Gastroesophageal sphincter (tissue), 4 donors: ENCODE measurements at regions not wholly inside any gene's neighbourhood (a gene's known extent, or its start where the extent isn't known, plus 50 kb on each side); places are given as distances from the start of the nearest gene placed in this dataset.

Source experiments
- ATAC-seq: fragments of 150-250 bp; one replicate; pipeline ENCODE4 v1.9.1; 2016; ENCODE audit warnings: mild to moderate bottlenecking, moderate library complexity
- H3K27ac ChIP-seq, 4 donors: fragments of 200-600 bp; sonication (generic) in 3 of 4; 1 replicate in 3 of 4; 2 replicates in 1 of 4; pipeline ENCODE4 v1.5.1; 2016 to 2019
- H3K27me3 ChIP-seq: fragments of 200-600 bp; sonication (generic); one replicate; pipeline ENCODE4 v1.5.1; 2019
- H3K36me3 ChIP-seq, 2 donors: fragments of 200-600 bp; sonication (generic); one replicate each; pipeline ENCODE4 v1.5.1; 2019; ENCODE audit warnings: control low read depth in 1 of 2
- H3K4me1 ChIP-seq, 3 donors: fragments of 200-600 bp; sonication (generic); 1 replicate in 2 of 3; 2 replicates in 1 of 3; pipeline ENCODE4 v1.5.1; 2016 to 2019; ENCODE audit warnings: control low read depth in 2 of 3
- H3K4me3 ChIP-seq, 2 donors: fragments of 200-600 bp; sonication (generic); one replicate each; pipeline ENCODE4 v1.5.1; 2019; ENCODE audit warnings: mild to moderate bottlenecking in 1 of 2, moderate library complexity in 1 of 2
- H3K9me3 ChIP-seq, 3 donors: fragments of 200-600 bp; sonication (generic); one replicate each; pipeline ENCODE4 v1.5.1; 2017 to 2019; ENCODE audit warnings: control low read depth in 2 of 3
- EP300 ChIP-seq: sonication (generic); formaldehyde crosslinking; IDR thresholded peaks from one replicate; pipeline ENCODE4 v1.6.1; 2017; ENCODE audit warnings: antibody characterized with exemption, mild to moderate bottlenecking
- POLR2A ChIP-seq, 2 donors: fragments of 450-650 bp; IDR thresholded peaks; one replicate each; pipeline ENCODE4 v1.6.1; 2017; ENCODE audit warnings: antibody characterized with exemption in 2 of 2, mild to moderate bottlenecking in 2 of 2, moderate library complexity in 1 of 2
- POLR2AphosphoS5 ChIP-seq: sonication (generic); formaldehyde crosslinking; IDR thresholded peaks from one replicate; pipeline ENCODE4 v1.6.1; 2017; ENCODE audit warnings: antibody characterized with exemption
- WGBS, 2 donors: methylation state at CpG; one replicate each; pipeline ENCODE4 v1.1.5; 2018; ENCODE audit warnings: low coverage in 1 of 2; 5-methylcytosine and 5-hydroxymethylcytosine counted together
- TF ChIP-seq, protein P1 (sequence below), 4 experiments: fragments of 200-600 bp in 2 of 4; fragments of 450-650 bp in 2 of 4; sonication (generic) in 1 of 4; IDR thresholded peaks; one replicate each; pipeline ENCODE4 v1.5.1; 2017 to 2019; ENCODE audit warnings: antibody characterized with exemption in 4 of 4, mild to moderate bottlenecking in 2 of 4, moderate library complexity in 2 of 4

DNA sequence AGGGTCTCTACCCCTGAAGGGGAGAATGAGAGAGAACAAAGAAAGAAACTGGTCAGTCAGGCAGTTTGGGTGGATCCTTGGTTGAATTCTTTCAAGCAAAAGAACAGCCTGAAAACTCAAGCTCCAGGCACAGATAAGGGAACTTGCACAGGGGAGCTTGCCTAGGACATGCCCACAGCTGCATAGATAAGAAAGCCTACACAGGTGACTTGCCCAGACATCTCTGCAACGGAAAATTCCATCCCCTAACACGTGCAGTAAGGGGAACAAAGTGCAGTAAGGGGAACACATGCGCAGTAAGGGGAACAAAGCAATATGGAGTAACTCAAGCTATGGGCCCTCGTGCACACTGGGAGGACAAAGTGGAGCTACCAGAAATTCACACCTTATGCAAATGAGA lies 540.1 kb upstream of the MIS18BP1 start:
- no peak overlapping the region for H3K27ac ChIP-seq
- no peak overlapping the region for H3K4me3 ChIP-seq
- H3K27me3 ChIP-seq: no peaks in the 10 kb centered on the region
- no peak for ATAC-seq
- H3K36me3 ChIP-seq: no peaks in the 10 kb centered on the region
- H3K9me3 ChIP-seq: peaks cover 0 to 12% (median 0%) of the 10 kb centered on the region in 3 donors
- H3K4me1 ChIP-seq: no peaks in the 10 kb centered on the region
- WGBS, 2 donors: 89 to 92% methylated on average over 4 of the region's 4 CpGs
- no peak for TF ChIP-seq POLR2AphosphoS5
- TF ChIP-seq, protein P1, sequence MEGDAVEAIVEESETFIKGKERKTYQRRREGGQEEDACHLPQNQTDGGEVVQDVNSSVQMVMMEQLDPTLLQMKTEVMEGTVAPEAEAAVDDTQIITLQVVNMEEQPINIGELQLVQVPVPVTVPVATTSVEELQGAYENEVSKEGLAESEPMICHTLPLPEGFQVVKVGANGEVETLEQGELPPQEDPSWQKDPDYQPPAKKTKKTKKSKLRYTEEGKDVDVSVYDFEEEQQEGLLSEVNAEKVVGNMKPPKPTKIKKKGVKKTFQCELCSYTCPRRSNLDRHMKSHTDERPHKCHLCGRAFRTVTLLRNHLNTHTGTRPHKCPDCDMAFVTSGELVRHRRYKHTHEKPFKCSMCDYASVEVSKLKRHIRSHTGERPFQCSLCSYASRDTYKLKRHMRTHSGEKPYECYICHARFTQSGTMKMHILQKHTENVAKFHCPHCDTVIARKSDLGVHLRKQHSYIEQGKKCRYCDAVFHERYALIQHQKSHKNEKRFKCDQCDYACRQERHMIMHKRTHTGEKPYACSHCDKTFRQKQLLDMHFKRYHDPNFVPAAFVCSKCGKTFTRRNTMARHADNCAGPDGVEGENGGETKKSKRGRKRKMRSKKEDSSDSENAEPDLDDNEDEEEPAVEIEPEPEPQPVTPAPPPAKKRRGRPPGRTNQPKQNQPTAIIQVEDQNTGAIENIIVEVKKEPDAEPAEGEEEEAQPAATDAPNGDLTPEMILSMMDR (IDR thresholded peaks at IDR 0.05): no peak
- TF ChIP-seq EP300: no peak
- no peak for TF ChIP-seq POLR2A (IDR thresholded peaks at IDR 0.05)

DNA sequence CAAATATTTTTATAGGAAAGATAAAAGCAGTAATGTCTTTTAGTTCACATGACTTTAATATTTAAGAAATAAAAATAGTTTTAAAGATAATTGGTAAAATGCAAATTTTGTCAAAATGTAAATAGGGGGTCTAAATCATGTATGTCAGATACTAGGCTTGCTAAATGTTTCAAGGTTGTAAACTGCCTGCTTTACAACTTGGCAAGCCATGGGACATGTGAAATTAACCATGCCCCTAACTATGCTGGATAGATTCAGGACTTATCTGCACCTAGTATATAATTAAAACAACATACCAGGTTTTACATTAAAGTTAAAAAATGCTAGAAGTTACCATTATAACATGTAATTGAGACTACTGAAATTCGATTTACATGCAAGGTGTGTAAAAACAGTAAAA lies 537.3 kb upstream of the MIS18BP1 start:
- no peaks in the 10 kb centered on the region for H3K4me1 ChIP-seq
- ATAC-seq: no peak
- TF ChIP-seq EP300: no peak
- no peak for TF ChIP-seq POLR2A (IDR thresholded peaks at IDR 0.05)
- TF ChIP-seq, protein P1 (IDR thresholded peaks at IDR 0.05): no peak
- no peak for TF ChIP-seq POLR2AphosphoS5
- H3K9me3 ChIP-seq: peaks cover 0 to 26% (median 0%) of the 10 kb centered on the region in 3 donors
- 20 to 67% methylated on average over 1 of the region's 1 CpG for WGBS, 2 donors
- H3K4me3 ChIP-seq: no peak overlapping the region
- no peaks in the 10 kb centered on the region for H3K36me3 ChIP-seq
- no peaks in the 10 kb centered on the region for H3K27me3 ChIP-seq
- no peak overlapping the region for H3K27ac ChIP-seq

DNA sequence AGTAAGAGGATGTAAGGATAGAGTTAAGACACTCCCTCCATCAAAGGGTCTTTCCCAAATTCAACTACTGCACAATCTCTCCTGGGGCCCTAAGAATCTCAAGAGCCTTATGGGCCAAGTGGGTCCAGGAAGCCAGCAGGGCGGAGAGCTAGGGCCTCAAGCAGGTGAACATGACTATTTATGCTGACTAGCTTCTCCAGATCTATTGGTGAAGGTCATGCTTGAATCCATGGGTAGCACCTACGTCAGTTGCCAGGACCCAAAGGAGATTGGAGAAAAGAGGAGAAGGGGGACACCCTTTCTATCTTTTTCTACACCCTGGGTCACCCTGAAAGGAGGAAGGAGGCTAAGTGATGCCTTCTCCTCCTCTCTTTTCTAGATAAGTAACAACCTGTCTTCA lies 534.2 kb upstream of the MIS18BP1 start:
- 69 to 94% methylated on average over 2 of the region's 2 CpGs for WGBS, 2 donors
- no peaks in the 10 kb centered on the region for H3K36me3 ChIP-seq
- H3K4me3 ChIP-seq: no peak overlapping the region
- H3K4me1 ChIP-seq: no peaks in the 10 kb centered on the region
- no peak overlapping the region for H3K27ac ChIP-seq
- TF ChIP-seq EP300 (no peak), POLR2AphosphoS5 (no peak), POLR2A (IDR thresholded peaks at IDR 0.05) (no peak)
- TF ChIP-seq, protein P1 (IDR thresholded peaks at IDR 0.05): no peak
- peaks cover 0 to 38% (median 0%) of the 10 kb centered on the region in 3 donors for H3K9me3 ChIP-seq
- no peaks in the 10 kb centered on the region for H3K27me3 ChIP-seq
- no peak for ATAC-seq

DNA sequence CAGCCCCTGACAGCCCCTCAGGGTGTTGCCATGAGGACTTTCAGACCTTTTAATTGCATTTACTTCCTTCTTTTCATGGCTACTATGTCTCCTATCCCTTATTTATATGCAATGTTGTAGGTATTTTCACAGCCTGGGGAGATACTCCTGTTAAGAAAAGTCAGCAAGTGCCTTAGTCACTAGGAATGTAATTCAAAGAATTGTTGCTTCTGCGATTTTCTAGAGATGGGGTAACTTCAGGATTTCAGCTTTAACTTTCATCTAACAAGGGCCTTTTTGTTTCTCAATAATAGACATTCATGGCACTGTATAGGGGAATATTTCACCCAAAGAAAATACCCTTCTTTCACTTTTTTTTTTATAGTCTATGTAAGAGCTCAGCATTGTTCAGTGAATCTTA lies 533.3 kb upstream of the MIS18BP1 start:
- TF ChIP-seq POLR2A (IDR thresholded peaks at IDR 0.05): no peak
- no peak for TF ChIP-seq POLR2AphosphoS5
- TF ChIP-seq EP300: no peak
- TF ChIP-seq, protein P1 (IDR thresholded peaks at IDR 0.05): no peak

DNA sequence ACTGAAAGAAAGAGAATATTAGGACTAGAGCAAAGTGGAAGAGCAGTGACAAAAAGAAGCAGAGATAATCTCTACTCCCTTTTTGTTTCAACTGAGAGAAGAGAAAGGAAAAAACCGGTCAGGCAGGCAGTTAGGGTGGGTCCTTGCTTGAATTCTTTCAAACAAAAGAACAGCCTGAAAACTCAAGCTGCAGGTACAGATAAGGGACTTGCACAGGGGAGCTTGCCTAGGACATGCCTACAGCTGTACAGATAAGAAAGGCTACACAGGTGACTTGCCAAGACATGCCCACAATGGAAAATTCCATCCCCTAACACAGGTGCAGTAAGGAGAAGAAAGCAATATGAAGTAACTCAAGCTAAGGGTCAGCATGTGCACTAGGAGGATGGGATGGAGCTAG lies 532.2 kb upstream of the MIS18BP1 start:
- whole genome bisulfite sequencing, 2 donors: 86 to 100% methylated on average over 1 of the region's 1 CpG
- Histone ChIP-seq H3K4me1 (no peaks in the 10 kb centered on the region), H3K36me3 (no peaks in the 10 kb centered on the region), H3K27me3 (no peaks in the 10 kb centered on the region), H3K9me3 (peaks cover 0 to 38% (median 0%) of the 10 kb centered on the region in 3 donors), H3K4me3 (no peak overlapping the region), H3K27ac (no peak overlapping the region)
- TF ChIP-seq POLR2AphosphoS5 (no peak), POLR2A (IDR thresholded peaks at IDR 0.05) (no peak), EP300 (no peak)
- TF ChIP-seq, protein P1 (IDR thresholded peaks at IDR 0.05): no peak
- no peak for ATAC-seq

More for the DNA sequence above, 533.3 kb upstream of the MIS18BP1 start:
- no peaks in the 10 kb centered on the region for H3K4me1 ChIP-seq
- peaks cover 0 to 38% (median 0%) of the 10 kb centered on the region in 3 donors for H3K9me3 ChIP-seq
- no peak overlapping the region for H3K27ac ChIP-seq
- no peaks in the 10 kb centered on the region for H3K36me3 ChIP-seq
- 73 to 89% methylated on average over 1 of the region's 1 CpG for WGBS, 2 donors
- ATAC-seq: no peak
- no peak overlapping the region for H3K4me3 ChIP-seq
- no peaks in the 10 kb centered on the region for H3K27me3 ChIP-seq
